GM18498 (cell line): ENCODE measurements at regions not wholly inside any gene's neighbourhood (a gene's known extent, or its start where the extent isn't known, plus 50 kb on each side); places are given as distances from the start of the nearest gene placed in this dataset.
"Not testable (repeated sequence)": the region's sequence is repeated elsewhere in the genome, so short reads cannot be mapped to it uniquely, and the experiment has no call there.

ENCODE experiments used
- ATAC-seq: cut with Tn5 transposase; IDR thresholded peaks from one replicate; pipeline ENCODE4 v1.9.1; 2021; ENCODE audit warnings: mild to moderate bottlenecking, moderate library complexity; ENCODE audit not compliant: unreplicated experiment

DNA sequence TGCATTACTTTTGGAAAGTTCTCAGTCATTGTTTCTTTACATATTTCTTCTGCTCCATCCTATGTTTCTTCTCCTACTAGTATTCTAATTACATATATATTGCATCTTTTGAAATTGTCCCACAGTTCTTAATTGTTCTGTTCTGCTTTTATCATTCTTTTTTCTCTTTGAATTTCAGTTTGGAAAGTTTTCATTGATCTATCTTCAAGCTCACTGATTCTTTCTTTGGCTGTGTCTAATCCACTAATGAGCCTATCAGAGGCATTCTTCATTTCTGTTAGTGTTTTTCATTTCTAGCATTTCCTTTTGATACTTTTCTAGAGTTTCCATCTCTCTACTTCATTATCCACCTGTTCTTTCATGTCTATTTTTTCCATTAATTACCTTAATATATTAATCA lies 159.0 kb upstream of the KCNJ15 start:
- ATAC-seq = no peak

DNA sequence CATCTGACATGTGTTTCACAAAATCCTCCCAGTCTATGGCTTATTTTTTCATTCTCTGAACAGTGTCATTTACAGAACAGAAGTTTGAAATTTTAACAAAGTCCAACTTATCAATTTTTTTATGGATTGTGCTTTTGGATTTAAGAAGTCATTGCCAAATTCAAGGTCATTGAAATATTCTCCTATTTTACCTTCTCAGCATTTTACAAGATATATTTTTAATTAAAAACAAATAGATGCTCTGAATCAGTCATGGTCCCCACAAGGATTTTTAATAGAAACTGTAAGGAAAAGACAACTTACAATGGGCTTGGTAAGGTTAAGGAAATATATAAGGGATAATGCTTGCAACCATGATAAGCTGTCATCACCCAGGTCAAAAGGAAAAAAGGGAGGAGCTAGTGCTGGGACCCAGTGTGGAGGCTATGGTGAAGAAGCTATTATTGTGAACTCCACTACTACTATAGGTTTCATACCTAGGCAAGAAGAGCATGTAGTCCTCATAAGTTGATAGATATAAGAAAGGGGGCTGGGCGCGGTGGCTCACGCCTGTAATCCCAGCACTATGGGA lies 144.5 kb upstream of the KCNJ15 start:
- ATAC-seq = no peak

- ATAC-seq = no peak
These were observed 142.0 kb upstream of the KCNJ15 start for GRCh38 chr21:38114717-38115333.

- no peak for ATAC-seq
These were observed 140.9 kb upstream of the KCNJ15 start for GRCh38 chr21:38115870-38116269.

GRCh38 chr21:38119793-38120192 lies 137.0 kb upstream of the KCNJ15 start:
- no peak for ATAC-seq

DNA sequence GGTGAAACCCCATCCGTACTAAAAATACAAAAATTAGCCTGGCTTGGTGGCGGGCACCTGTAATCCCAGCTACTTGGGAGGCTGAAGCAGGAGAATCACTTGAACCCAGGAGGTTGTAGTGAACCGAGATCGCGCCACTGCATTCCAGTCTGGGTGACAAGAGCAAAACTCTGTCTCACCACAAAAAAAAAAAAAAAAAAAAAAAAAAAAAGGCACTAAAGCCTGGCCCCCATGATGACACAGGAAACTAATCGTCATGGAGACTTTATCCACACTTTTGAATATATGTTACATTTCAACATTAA lies 136.2 kb upstream of the KCNJ15 start:
- ATAC-seq = not testable (repeated sequence)

- no peak for ATAC-seq
These were observed 135.6 kb upstream of the KCNJ15 start for GRCh38 chr21:38120984-38121855.

GRCh38 chr21:38121888-38122720 lies 134.7 kb upstream of the KCNJ15 start:
- ATAC-seq = no peak

- ATAC-seq = no peak
These were observed 133.2 kb upstream of the KCNJ15 start for GRCh38 chr21:38123626-38124025.

DNA sequence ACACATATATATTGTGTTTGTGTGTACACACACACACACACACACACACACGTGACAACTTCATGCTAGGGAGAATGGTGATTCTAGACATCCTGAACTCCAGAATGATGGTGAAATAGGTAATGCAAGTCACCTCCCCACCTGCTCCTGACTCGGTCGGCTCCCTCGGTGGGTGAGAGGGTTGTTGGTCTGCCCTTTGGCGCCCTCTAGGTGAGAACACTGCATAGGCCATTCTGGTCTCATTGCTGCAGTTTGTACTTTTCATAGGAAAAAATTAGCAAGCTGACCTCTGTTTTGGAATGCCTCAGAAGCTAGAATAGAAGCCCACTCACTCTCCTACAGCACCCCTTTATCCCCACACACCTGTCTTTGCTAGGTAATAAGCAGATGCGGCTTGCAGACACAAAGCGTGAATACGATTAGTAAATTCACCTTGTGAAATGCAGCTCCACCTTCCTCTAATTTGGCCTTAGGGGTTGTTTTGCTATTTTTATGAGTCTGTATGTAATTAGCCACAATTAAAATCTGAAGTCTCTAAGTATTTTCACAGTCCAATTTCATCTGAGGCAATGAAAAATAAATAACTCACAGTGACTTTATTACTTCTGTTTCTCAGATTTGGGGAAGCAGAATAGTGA lies 130.0 kb upstream of the KCNJ15 start:
- no peak for ATAC-seq

GRCh38 chr21:38129711-38130110 lies 127.1 kb upstream of the KCNJ15 start:
- ATAC-seq = no peak

- no peak for ATAC-seq
These were observed 123.6 kb upstream of the KCNJ15 start for GRCh38 chr21:38133240-38133639.

DNA sequence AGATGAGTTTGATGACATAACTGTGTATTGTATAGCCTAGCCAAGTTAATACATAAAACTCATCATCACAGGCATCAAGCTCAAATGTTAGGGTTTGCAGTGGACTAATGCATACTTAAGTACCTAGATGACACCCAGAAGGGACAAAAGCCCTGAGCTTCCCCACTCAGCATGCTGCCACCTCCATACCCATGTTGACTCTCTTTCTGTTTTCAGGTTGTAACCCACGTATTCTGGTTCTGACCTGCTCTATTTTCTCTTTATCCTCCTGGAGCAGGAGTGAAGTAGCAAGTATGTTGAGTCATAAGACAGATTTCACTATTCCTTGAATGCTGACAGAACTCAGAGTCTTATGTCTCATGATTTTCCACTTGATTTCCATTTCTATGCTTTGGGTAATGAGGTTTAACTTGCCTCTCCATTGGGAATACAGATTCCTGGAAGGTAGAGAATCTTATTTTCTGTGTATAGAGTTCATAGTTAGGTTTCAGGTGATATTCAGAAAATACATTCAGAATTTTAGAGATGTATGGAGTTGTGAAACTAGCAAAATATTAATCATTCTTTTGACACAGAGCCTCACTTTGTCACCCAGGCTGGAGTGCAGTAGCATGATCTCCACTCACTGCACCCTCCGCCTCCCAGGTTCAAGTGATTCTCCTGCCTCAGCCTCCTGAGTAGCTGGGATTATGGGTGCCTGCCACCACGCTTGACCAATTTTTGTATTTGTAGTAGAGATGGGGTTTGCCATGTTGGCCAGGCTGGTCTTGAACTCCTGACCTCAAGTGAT lies 122.5 kb upstream of the KCNJ15 start:
- ATAC-seq = no peak

GRCh38 chr21:38136201-38136600 lies 120.6 kb upstream of the KCNJ15 start:
- ATAC-seq = no peak

GRCh38 chr21:38139380-38140168 lies 117.2 kb upstream of the KCNJ15 start:
- ATAC-seq = no peak

- ATAC-seq = no peak
These were observed 116.4 kb upstream of the KCNJ15 start for GRCh38 chr21:38140207-38140903.

- ATAC-seq = no peak
These were observed 114.6 kb upstream of the KCNJ15 start for GRCh38 chr21:38142224-38142623.

DNA sequence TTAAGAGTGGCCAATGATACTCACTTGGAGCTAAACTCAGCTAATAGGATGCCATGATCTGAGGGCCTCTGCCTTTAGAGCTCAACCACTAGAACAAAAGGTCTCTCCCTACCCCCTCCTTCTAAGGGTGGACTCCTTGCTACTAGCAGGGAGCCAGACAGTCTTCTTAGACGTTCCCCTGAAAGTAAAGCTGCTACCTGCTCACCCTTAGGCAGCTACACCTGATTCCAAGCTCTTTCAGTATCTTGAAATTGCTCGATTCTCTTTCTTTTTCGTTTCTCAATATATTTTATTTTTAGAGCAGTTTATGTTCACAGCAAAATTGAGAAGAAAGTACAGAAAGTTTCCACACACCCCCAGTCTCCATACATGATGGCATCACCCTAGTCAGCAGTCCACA lies 112.6 kb upstream of the KCNJ15 start:
- ATAC-seq = no peak

GRCh38 chr21:38145104-38145503 lies 111.7 kb upstream of the KCNJ15 start:
- no peak for ATAC-seq
